Neural cell (in vitro differentiated cells): ENCODE measurements at regions not wholly inside any gene's neighbourhood (a gene's known extent, or its start where the extent isn't known, plus 50 kb on each side); places are given as distances from the start of the nearest gene placed in this dataset.

Source experiments
- EP300 ChIP-seq: fragments of 450-650 bp; conservative IDR thresholded peaks from 2 replicates; pipeline ENCODE4 v1.6.1; 2014; ENCODE audit warnings: antibody characterized with exemption, mild to moderate bottlenecking, moderate library complexity; ENCODE audit not compliant: poor library complexity, severe bottlenecking
- EZH2 ChIP-seq: fragments of 200-600, 300-800 bp; shearing (Covaris generic), sonication (generic); IDR thresholded peaks from 2 replicates; pipeline ENCODE4 v1.6.1; 2014; ENCODE audit warnings: antibody characterized with exemption, low read length, borderline replicate concordance, mild to moderate bottlenecking; ENCODE audit not compliant: insufficient read depth, poor library complexity, severe bottlenecking
- POLR2AphosphoS5 ChIP-seq: IDR thresholded peaks from 2 replicates; pipeline ENCODE4 v1.6.1; 2012
- RAD21 ChIP-seq: fragments of 450-650 bp; conservative IDR thresholded peaks from 2 replicates; pipeline ENCODE4 v1.6.1; 2014; ENCODE audit warnings: antibody characterized with exemption, mild to moderate bottlenecking, moderate library complexity
- SMC3 ChIP-seq: fragments of 450-650 bp; conservative IDR thresholded peaks from 2 replicates; pipeline ENCODE4 v1.6.1; 2014; ENCODE audit warnings: antibody characterized with exemption, mild to moderate bottlenecking, moderate library complexity; ENCODE audit not compliant: poor library complexity
- TAF1 ChIP-seq: IDR thresholded peaks from 2 replicates; pipeline ENCODE4 v1.6.1; 2012; ENCODE audit warnings: low read depth
- TF ChIP-seq, protein P1 (sequence below): fragments of 450-650 bp; IDR thresholded peaks from 2 replicates; pipeline ENCODE4 v1.5.1; 2014; ENCODE audit warnings: antibody characterized with exemption, mild to moderate bottlenecking, moderate library complexity; ENCODE audit not compliant: poor library complexity, severe bottlenecking
- TF ChIP-seq, protein P2 (sequence below): IDR thresholded peaks from 2 replicates; pipeline ENCODE4 v1.6.1; 2012; ENCODE audit warnings: borderline replicate concordance

DNA sequence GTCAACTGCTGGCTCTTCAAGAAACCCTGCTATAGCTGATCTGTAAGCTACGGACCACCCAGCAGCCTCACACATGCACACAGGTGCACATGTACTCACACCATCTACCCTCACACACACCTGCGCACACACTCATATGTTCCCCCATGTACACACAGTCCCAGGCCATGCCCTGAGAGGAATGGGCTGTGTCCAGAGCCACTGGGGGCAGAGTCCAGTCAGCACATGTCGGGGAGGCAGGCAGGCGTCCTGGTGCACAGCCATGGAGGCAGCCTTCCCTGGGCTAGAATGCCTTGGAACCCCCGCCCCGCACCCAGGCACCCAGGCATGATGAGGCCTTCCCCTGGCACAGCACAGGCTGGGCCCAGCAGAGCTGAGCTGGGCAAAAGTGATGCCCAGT lies 58.3 kb upstream of the DLK1 start:
- TF ChIP-seq, protein P1, sequence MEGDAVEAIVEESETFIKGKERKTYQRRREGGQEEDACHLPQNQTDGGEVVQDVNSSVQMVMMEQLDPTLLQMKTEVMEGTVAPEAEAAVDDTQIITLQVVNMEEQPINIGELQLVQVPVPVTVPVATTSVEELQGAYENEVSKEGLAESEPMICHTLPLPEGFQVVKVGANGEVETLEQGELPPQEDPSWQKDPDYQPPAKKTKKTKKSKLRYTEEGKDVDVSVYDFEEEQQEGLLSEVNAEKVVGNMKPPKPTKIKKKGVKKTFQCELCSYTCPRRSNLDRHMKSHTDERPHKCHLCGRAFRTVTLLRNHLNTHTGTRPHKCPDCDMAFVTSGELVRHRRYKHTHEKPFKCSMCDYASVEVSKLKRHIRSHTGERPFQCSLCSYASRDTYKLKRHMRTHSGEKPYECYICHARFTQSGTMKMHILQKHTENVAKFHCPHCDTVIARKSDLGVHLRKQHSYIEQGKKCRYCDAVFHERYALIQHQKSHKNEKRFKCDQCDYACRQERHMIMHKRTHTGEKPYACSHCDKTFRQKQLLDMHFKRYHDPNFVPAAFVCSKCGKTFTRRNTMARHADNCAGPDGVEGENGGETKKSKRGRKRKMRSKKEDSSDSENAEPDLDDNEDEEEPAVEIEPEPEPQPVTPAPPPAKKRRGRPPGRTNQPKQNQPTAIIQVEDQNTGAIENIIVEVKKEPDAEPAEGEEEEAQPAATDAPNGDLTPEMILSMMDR = no peak
- TF ChIP-seq, protein P2, sequence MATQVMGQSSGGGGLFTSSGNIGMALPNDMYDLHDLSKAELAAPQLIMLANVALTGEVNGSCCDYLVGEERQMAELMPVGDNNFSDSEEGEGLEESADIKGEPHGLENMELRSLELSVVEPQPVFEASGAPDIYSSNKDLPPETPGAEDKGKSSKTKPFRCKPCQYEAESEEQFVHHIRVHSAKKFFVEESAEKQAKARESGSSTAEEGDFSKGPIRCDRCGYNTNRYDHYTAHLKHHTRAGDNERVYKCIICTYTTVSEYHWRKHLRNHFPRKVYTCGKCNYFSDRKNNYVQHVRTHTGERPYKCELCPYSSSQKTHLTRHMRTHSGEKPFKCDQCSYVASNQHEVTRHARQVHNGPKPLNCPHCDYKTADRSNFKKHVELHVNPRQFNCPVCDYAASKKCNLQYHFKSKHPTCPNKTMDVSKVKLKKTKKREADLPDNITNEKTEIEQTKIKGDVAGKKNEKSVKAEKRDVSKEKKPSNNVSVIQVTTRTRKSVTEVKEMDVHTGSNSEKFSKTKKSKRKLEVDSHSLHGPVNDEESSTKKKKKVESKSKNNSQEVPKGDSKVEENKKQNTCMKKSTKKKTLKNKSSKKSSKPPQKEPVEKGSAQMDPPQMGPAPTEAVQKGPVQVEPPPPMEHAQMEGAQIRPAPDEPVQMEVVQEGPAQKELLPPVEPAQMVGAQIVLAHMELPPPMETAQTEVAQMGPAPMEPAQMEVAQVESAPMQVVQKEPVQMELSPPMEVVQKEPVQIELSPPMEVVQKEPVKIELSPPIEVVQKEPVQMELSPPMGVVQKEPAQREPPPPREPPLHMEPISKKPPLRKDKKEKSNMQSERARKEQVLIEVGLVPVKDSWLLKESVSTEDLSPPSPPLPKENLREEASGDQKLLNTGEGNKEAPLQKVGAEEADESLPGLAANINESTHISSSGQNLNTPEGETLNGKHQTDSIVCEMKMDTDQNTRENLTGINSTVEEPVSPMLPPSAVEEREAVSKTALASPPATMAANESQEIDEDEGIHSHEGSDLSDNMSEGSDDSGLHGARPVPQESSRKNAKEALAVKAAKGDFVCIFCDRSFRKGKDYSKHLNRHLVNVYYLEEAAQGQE = no peak
- TF ChIP-seq RAD21 (no peak), EZH2 (no peak), POLR2AphosphoS5 (no peak), TAF1 (no peak), EP300 (no peak), SMC3 (no peak)
